HCT116 (cell line): ENCODE measurements at regions not wholly inside any gene's neighbourhood (a gene's known extent, or its start where the extent isn't known, plus 50 kb on each side); places are given as distances from the start of the nearest gene placed in this dataset.

Experiments used
- ATAC-seq: fragments of 200-7000 bp; cut with Tn5 transposase; 2 replicates; pipeline ENCODE4 v1.9.1; 2020; ENCODE audit warnings: mild to moderate bottlenecking, moderate library complexity
- BruUV-seq: library from RNA; stranded (reverse); fragments of 400-500 nt; replicated peaks from 2 replicates; lab custom pipeline; 2021; lab: Mats Ljungman, UMichigan
- CTCF ChIA-PET: fragments of 300-600 bp; sonication (Branson Sonifier 250); formaldehyde crosslinking; loops from one replicate; lab custom pipeline; 2021; ENCODE audit warnings: antibody characterized with exemption; lab: Charles Lee
- POLR2A ChIA-PET: fragments of 300-600, 350-600 bp; sonication (Branson Sonifier 250); formaldehyde crosslinking; loops from one replicate; lab custom pipeline; 2021; ENCODE audit warnings: antibody characterized with exemption; lab: Charles Lee
- RAD21 ChIA-PET, 2 experiments: fragments of 300-600 bp; sonication (Branson Sonifier 250); formaldehyde crosslinking; loops; one replicate each; lab custom pipeline; 2023; ENCODE audit warnings: low total read pairs in 2 of 2; ENCODE audit not compliant: uncharacterized antibody in 2 of 2, unreplicated experiment in 2 of 2, low non-redundant PET in 1 of 2; lab: Charles Lee
- DNase-seq: peaks from one replicate; pipeline ENCODE4 v3.0.0-alpha.2; 2010; ENCODE audit warnings: low read depth, low spot score
- H2AFZ ChIP-seq: fragments of 200-600 bp; shearing (Covaris generic), sonication (generic); 2 replicates; pipeline ENCODE4 v1.6.1; 2017; ENCODE audit warnings: low read depth, mixed run types, mixed read lengths, antibody characterized with exemption, low read length; ENCODE audit not compliant: poor library complexity, severe bottlenecking
- H3K27ac ChIP-seq: 2 replicates; pipeline ENCODE4 v1.5.1; 2012; ENCODE audit warnings: low read depth, low read length
- H3K27me3 ChIP-seq: fragments of 200-600 bp; sonication (generic); 2 replicates; pipeline ENCODE4 v1.6.1; 2016; ENCODE audit warnings: mixed run types, low read length, mixed read lengths; ENCODE audit not compliant: insufficient read depth
- H3K36me3 ChIP-seq, 2 experiments: fragments of 200-500 bp in 1 of 2; fragments of 200-600 bp in 1 of 2; sonication (Bioruptor generic) in 1 of 2; sonication (generic) in 1 of 2; 2 replicates each; pipeline versions ENCODE4 v1.5.1 to v1.6.1; 2014 to 2016; ENCODE audit warnings: low read length in 2 of 2, inconsistent platforms in 1 of 2, mixed read lengths in 1 of 2, mixed run types in 1 of 2; ENCODE audit not compliant: insufficient read depth in 2 of 2, control insufficient read depth in 1 of 2
- H3K4me1 ChIP-seq, 2 experiments: fragments of 200-600 bp in 1 of 2; sonication (generic) in 1 of 2; 2 replicates each; pipeline versions ENCODE4 v1.5.1 to v1.6.1; 2012 to 2017; ENCODE audit warnings: low read length in 2 of 2, inconsistent platforms in 1 of 2, mild to moderate bottlenecking in 1 of 2, mixed read lengths in 1 of 2, mixed run types in 1 of 2, moderate library complexity in 1 of 2; ENCODE audit not compliant: insufficient read depth in 2 of 2, control insufficient read depth in 1 of 2
- H3K4me2 ChIP-seq: fragments of 200-600 bp; sonication (generic); 2 replicates; pipeline ENCODE4 v1.6.1; 2017; ENCODE audit warnings: mixed run types, low read length, mixed read lengths
- H3K4me3 ChIP-seq, 2 experiments: fragments of 200-600 bp in 1 of 2; sonication (generic) in 1 of 2; replicated peaks in 1 of 2; 2 replicates each; pipeline ENCODE4 v1.5.1; 2011 to 2016; ENCODE audit warnings: low read length in 2 of 2, control low read depth in 1 of 2, low read depth in 1 of 2, mild to moderate bottlenecking in 1 of 2, mixed read lengths in 1 of 2, mixed run types in 1 of 2
- H3K79me2 ChIP-seq: fragments of 200-600 bp; sonication (generic); 2 replicates; pipeline ENCODE4 v1.6.1; 2017; ENCODE audit warnings: mild to moderate bottlenecking, mixed run types, low read length, moderate library complexity, mixed read lengths; ENCODE audit not compliant: insufficient read depth
- H3K9ac ChIP-seq: fragments of 200-600 bp; sonication (generic); 2 replicates; pipeline ENCODE4 v1.6.1; 2016; ENCODE audit warnings: low read length, mixed read lengths
- H3K9me2 ChIP-seq: fragments of 200-600 bp; sonication (generic), shearing (Covaris generic); 2 replicates; pipeline ENCODE4 v1.6.1; 2017; ENCODE audit warnings: mixed run types, mild to moderate bottlenecking, moderate library complexity; ENCODE audit not compliant: insufficient read depth
- H3K9me3 ChIP-seq, 2 experiments: fragments of 200-500 bp in 1 of 2; fragments of 200-600 bp in 1 of 2; sonication (Bioruptor generic) in 1 of 2; sonication (generic) in 1 of 2; 2 replicates each; pipeline ENCODE4 v1.6.1; 2014 to 2017; ENCODE audit warnings: low read length in 2 of 2, mixed read lengths in 2 of 2, inconsistent platforms in 1 of 2, low read depth in 1 of 2, mild to moderate bottlenecking in 1 of 2, mixed run types in 1 of 2, moderate library complexity in 1 of 2; ENCODE audit not compliant: control insufficient read depth in 1 of 2, insufficient read depth in 1 of 2
- H4K20me1 ChIP-seq: fragments of 200-600 bp; sonication (generic), shearing (Covaris generic); 2 replicates; pipeline ENCODE4 v1.6.1; 2017; ENCODE audit warnings: mixed run types, mild to moderate bottlenecking, moderate library complexity; ENCODE audit not compliant: insufficient read depth
- CBX3 ChIP-seq: IDR thresholded peaks from 2 replicates; pipeline ENCODE4 v1.6.1; 2012; ENCODE audit warnings: low read depth
- CEBPB ChIP-seq: IDR thresholded peaks from 2 replicates; pipeline ENCODE4 v1.6.1; 2012; ENCODE audit warnings: low read depth
- EGR1 ChIP-seq: IDR thresholded peaks from 2 replicates; pipeline ENCODE4 v1.6.1; 2012; ENCODE audit warnings: low read depth
- ELF1 ChIP-seq: IDR thresholded peaks from 2 replicates; pipeline ENCODE4 v1.6.1; 2012; ENCODE audit warnings: low read depth, borderline replicate concordance
- EZH2 ChIP-seq: fragments of 200-600 bp; sonication (generic); IDR thresholded peaks from 2 replicates; pipeline ENCODE4 v1.6.1; 2017; ENCODE audit warnings: antibody characterized with exemption, mixed run types
- FOSL1 ChIP-seq: IDR thresholded peaks from 2 replicates; pipeline ENCODE4 v1.6.1; 2012; ENCODE audit warnings: low read depth
- JUND ChIP-seq: IDR thresholded peaks from 2 replicates; pipeline ENCODE4 v1.6.1; 2012
- POLR2A ChIP-seq: IDR thresholded peaks from 2 replicates; pipeline ENCODE4 v1.7.0; 2011; ENCODE audit warnings: borderline replicate concordance; ENCODE audit not compliant: insufficient read depth, insufficient read length; ENCODE audit errors: extremely low read depth
- POLR2AphosphoS5 ChIP-seq: IDR thresholded peaks from 2 replicates; pipeline ENCODE4 v1.6.1; 2011; ENCODE audit warnings: mild to moderate bottlenecking, low read depth, low read length, moderate library complexity
- RAD21 ChIP-seq: IDR thresholded peaks from 2 replicates; pipeline ENCODE4 v1.6.1; 2012; ENCODE audit warnings: low read depth, mild to moderate bottlenecking
- SIN3A ChIP-seq: IDR thresholded peaks from 2 replicates; pipeline ENCODE4 v1.6.1; 2012; ENCODE audit warnings: low read depth
- SP1 ChIP-seq: IDR thresholded peaks from 2 replicates; pipeline ENCODE4 v1.6.1; 2012; ENCODE audit warnings: low read depth
- SRF ChIP-seq: IDR thresholded peaks from 2 replicates; pipeline ENCODE4 v1.6.1; 2012; ENCODE audit warnings: low read depth
- TCF7L2 ChIP-seq: IDR thresholded peaks from 2 replicates; pipeline ENCODE4 v1.7.0; 2011; ENCODE audit warnings: borderline replicate concordance, inconsistent platforms; ENCODE audit not compliant: insufficient read depth, insufficient read length; ENCODE audit errors: extremely low read depth
- YY1 ChIP-seq: IDR thresholded peaks from 2 replicates; pipeline ENCODE4 v1.6.1; 2011; ENCODE audit warnings: low read length, low read depth, moderate library complexity, mild to moderate bottlenecking; ENCODE audit not compliant: insufficient replicate concordance; ENCODE audit errors: extremely low read depth
- ZFX ChIP-seq: fragments of 450-650 bp; IDR thresholded peaks from 2 replicates; pipeline ENCODE4 v1.6.1; 2017
- intact Hi-C: fragments of 100-400 bp; cut with micrococcal nuclease; formaldehyde crosslinking; loops from 2 replicates; pipeline ENCODE4 v1.10.0; 2022
- TF ChIP-seq, protein P1 (sequence below): IDR thresholded peaks from 2 replicates; pipeline ENCODE4 v1.6.1; 2012
- TF ChIP-seq, protein P2 (sequence below): IDR thresholded peaks from 2 replicates; pipeline ENCODE4 v1.6.1; 2012; ENCODE audit warnings: low read depth

DNA sequence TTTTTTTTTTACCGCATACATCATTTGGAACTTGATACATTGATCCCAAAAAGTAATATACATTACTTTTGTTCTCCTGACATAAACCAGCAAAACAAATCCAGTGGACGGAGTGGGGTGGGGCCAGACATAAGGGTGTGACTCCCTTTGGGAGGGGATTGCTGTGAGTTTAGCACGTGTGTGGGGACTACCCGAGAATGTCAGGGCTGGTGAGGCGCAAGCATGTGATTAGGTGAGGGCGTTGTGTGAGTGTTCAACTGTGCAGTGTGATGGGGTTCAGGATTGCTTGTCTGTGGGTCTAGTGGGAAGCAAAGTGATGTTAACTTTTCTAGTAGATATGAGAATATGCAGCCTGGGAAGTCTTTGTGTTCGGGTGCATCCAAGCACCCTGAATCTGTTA lies 468.0 kb downstream of the TSHZ3 start:
- Histone ChIP-seq H2AFZ (no peak overlapping the region), H3K36me3 (no peaks in the 10 kb centered on the region), H3K9me3 (peaks cover 7 to 41% of the 10 kb centered on the region in 2 experiments; a peak in 2 of 4 replicates), H3K27me3 (no peaks in the 10 kb centered on the region), H3K4me2 (no peak overlapping the region), H3K27ac (no peak overlapping the region), H3K4me3 (no peak overlapping the region), H3K79me2 (no peaks in the 10 kb centered on the region), H3K9ac (no peak overlapping the region), H3K9me2 (no peaks in the 10 kb centered on the region), H4K20me1 (no peaks in the 10 kb centered on the region), H3K4me1 (no peaks in the 10 kb centered on the region)
- intact Hi-C loops, result no loop called here
- no peak for DNase-seq
- POLR2A ChIA-PET, result no interaction called here
- BruUV-seq, result no TSS peak
- RAD21 ChIA-PET, result no interaction called here
- CTCF ChIA-PET, result no interaction called here
- no peak for TF ChIP-seq CBX3
- TF ChIP-seq FOSL1, result no peak
- no peak for TF ChIP-seq SRF
- TF ChIP-seq JUND, result no peak
- TF ChIP-seq CEBPB, result no peak
- TF ChIP-seq ELF1, result no peak
- no peak for TF ChIP-seq RAD21
- no peak for TF ChIP-seq EGR1
- no peak for TF ChIP-seq SP1
- no peak for TF ChIP-seq ZFX
- no peak for TF ChIP-seq SIN3A
- TF ChIP-seq TCF7L2, result no peak
- ATAC-seq, result no peak

DNA sequence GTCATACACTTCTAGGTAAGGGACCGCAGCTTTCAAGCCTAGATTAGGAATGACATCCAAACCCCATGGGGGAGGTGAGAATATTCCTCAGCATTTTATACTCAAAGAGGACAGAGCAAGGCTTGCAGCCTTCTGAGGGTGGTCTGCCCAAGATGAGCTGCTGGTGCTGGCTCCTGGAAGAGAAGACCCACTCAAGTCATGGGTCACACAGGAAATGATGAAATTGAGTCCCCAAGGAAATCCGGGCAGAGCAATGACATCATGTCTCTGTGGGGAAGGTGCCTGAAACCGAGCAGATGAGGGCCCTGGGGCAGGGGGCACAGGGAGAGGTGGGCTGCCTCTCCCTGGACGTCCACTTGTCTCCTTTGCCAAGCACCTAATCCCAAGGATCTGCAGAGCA lies 468.7 kb downstream of the TSHZ3 start:
- H3K4me3 ChIP-seq, result no peak overlapping the region
- H2AFZ ChIP-seq, result no peak overlapping the region
- H3K27me3 ChIP-seq, result no peaks in the 10 kb centered on the region
- H3K9me2 ChIP-seq, result no peaks in the 10 kb centered on the region
- intact Hi-C loops, result no loop called here
- no peak for DNase-seq
- H3K4me1 ChIP-seq, result no peaks in the 10 kb centered on the region
- ChIA-PET RAD21 (no interaction called here), CTCF (no interaction called here), POLR2A (no interaction called here)
- no peak overlapping the region for H3K27ac ChIP-seq
- H3K4me2 ChIP-seq, result no peak overlapping the region
- no peaks in the 10 kb centered on the region for H3K36me3 ChIP-seq
- H3K79me2 ChIP-seq, result no peaks in the 10 kb centered on the region
- peaks cover 7 to 44% of the 10 kb centered on the region in 2 experiments; a peak in 2 of 4 replicates for H3K9me3 ChIP-seq
- no peak for ATAC-seq
- H4K20me1 ChIP-seq, result no peaks in the 10 kb centered on the region
- BruUV-seq, result no TSS peak
- H3K9ac ChIP-seq, result no peak overlapping the region
- TF ChIP-seq SRF, result no peak
- TF ChIP-seq CBX3, result no peak
- TF ChIP-seq ZFX, result no peak
- TF ChIP-seq POLR2AphosphoS5, result no peak
- no peak for TF ChIP-seq YY1
- TF ChIP-seq EZH2, result no peak
- TF ChIP-seq, protein P1, sequence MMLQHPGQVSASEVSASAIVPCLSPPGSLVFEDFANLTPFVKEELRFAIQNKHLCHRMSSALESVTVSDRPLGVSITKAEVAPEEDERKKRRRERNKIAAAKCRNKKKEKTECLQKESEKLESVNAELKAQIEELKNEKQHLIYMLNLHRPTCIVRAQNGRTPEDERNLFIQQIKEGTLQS, result no peak
- TF ChIP-seq CEBPB, result no peak
- no peak for TF ChIP-seq SP1
- TF ChIP-seq, protein P2, sequence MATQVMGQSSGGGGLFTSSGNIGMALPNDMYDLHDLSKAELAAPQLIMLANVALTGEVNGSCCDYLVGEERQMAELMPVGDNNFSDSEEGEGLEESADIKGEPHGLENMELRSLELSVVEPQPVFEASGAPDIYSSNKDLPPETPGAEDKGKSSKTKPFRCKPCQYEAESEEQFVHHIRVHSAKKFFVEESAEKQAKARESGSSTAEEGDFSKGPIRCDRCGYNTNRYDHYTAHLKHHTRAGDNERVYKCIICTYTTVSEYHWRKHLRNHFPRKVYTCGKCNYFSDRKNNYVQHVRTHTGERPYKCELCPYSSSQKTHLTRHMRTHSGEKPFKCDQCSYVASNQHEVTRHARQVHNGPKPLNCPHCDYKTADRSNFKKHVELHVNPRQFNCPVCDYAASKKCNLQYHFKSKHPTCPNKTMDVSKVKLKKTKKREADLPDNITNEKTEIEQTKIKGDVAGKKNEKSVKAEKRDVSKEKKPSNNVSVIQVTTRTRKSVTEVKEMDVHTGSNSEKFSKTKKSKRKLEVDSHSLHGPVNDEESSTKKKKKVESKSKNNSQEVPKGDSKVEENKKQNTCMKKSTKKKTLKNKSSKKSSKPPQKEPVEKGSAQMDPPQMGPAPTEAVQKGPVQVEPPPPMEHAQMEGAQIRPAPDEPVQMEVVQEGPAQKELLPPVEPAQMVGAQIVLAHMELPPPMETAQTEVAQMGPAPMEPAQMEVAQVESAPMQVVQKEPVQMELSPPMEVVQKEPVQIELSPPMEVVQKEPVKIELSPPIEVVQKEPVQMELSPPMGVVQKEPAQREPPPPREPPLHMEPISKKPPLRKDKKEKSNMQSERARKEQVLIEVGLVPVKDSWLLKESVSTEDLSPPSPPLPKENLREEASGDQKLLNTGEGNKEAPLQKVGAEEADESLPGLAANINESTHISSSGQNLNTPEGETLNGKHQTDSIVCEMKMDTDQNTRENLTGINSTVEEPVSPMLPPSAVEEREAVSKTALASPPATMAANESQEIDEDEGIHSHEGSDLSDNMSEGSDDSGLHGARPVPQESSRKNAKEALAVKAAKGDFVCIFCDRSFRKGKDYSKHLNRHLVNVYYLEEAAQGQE, result no peak
- no peak for TF ChIP-seq POLR2A
